ENCODE measurements at regions not wholly inside any gene's neighbourhood (a gene's known extent, or its start where the extent isn't known, plus 50 kb on each side); places are given as distances from the start of the nearest gene placed in this dataset.

- intact Hi-C loops (cut with DNase I): no loop called here
- H3K9ac ChIP-seq (ENCODE audit: low read length in 3 of 3): no peak overlapping the region
- DNase-seq (no peak), FAIRE-seq (no peak)
- no peaks in the 10 kb centered on the region for H3K36me3 ChIP-seq (ENCODE audit: control insufficient read depth in 2 of 3, insufficient read depth in 3 of 3, low read length in 3 of 3)
- no peaks in the 10 kb centered on the region for H3K4me1 ChIP-seq (ENCODE audit: control insufficient read depth in 2 of 3, insufficient read depth in 2 of 3, low read depth in 1 of 3, low read length in 3 of 3)
- H3K27me3 ChIP-seq (ENCODE audit: control insufficient read depth, insufficient read depth, low read length): no peaks in the 10 kb centered on the region
- H3K27ac ChIP-seq (ENCODE audit: low read depth in 2 of 2, low read length in 2 of 2): no peak overlapping the region
- no peak for TF ChIP-seq CTCF (IDR thresholded peaks at IDR 0.05; ENCODE audit: borderline replicate concordance, extremely low read depth, insufficient read depth)
- no peak overlapping the region for H3K4me3 ChIP-seq (ENCODE audit: low read length in 3 of 3)
- peaks cover 0 to 10% (median 2%) of the 10 kb centered on the region in 3 donors for H3K9me3 ChIP-seq (ENCODE audit: control insufficient read depth in 2 of 3, insufficient read depth in 1 of 3, low read length in 3 of 3)
These were observed 61.5 kb upstream of the CADPS start for GRCh38 chr3:62936626-62937254.

GRCh38 chr3:62938583-62938982, 63.4 kb upstream of the CADPS start:
- TF ChIP-seq CTCF (IDR thresholded peaks at IDR 0.05; ENCODE audit: borderline replicate concordance, extremely low read depth, insufficient read depth): no peak
- no peak for DNase-seq
- H3K4me3 ChIP-seq (ENCODE audit: low read length in 3 of 3): no peak overlapping the region
- no peaks in the 10 kb centered on the region for H3K27me3 ChIP-seq (ENCODE audit: control insufficient read depth, insufficient read depth, low read length)
- no peaks in the 10 kb centered on the region for H3K36me3 ChIP-seq (ENCODE audit: control insufficient read depth in 2 of 3, insufficient read depth in 3 of 3, low read length in 3 of 3)
- no peak for FAIRE-seq
- H3K9me3 ChIP-seq (ENCODE audit: control insufficient read depth in 2 of 3, insufficient read depth in 1 of 3, low read length in 3 of 3): peaks cover 0 to 10% (median 2%) of the 10 kb centered on the region in 3 donors
- H3K4me1 ChIP-seq (ENCODE audit: control insufficient read depth in 2 of 3, insufficient read depth in 2 of 3, low read depth in 1 of 3, low read length in 3 of 3): no peaks in the 10 kb centered on the region
- H3K9ac ChIP-seq (ENCODE audit: low read length in 3 of 3): no peak overlapping the region
- no peak overlapping the region for H3K27ac ChIP-seq (ENCODE audit: low read depth in 2 of 2, low read length in 2 of 2)
- intact Hi-C loops (cut with DNase I): no loop called here

GRCh38 chr3:62939707-62940106, 64.5 kb upstream of the CADPS start:
- DNase-seq: no peak
- Histone ChIP-seq H3K27me3 (ENCODE audit: control insufficient read depth, insufficient read depth, low read length) (no peaks in the 10 kb centered on the region), H3K36me3 (ENCODE audit: control insufficient read depth in 2 of 3, insufficient read depth in 3 of 3, low read length in 3 of 3) (no peaks in the 10 kb centered on the region), H3K9me3 (ENCODE audit: control insufficient read depth in 2 of 3, insufficient read depth in 1 of 3, low read length in 3 of 3) (peaks cover 0 to 10% (median 2%) of the 10 kb centered on the region in 3 donors), H3K27ac (ENCODE audit: low read depth in 2 of 2, low read length in 2 of 2) (no peak overlapping the region), H3K4me1 (ENCODE audit: control insufficient read depth in 2 of 3, insufficient read depth in 2 of 3, low read depth in 1 of 3, low read length in 3 of 3) (no peaks in the 10 kb centered on the region), H3K9ac (ENCODE audit: low read length in 3 of 3) (no peak overlapping the region), H3K4me3 (ENCODE audit: low read length in 3 of 3) (no peak overlapping the region)
- intact Hi-C loops (cut with DNase I): no loop called here
- FAIRE-seq: no peak
- no peak for TF ChIP-seq CTCF (IDR thresholded peaks at IDR 0.05; ENCODE audit: borderline replicate concordance, extremely low read depth, insufficient read depth)
